ENCODE measurements at regions not wholly inside any gene's neighbourhood (a gene's known extent, or its start where the extent isn't known, plus 50 kb on each side); places are given as distances from the start of the nearest gene placed in this dataset.
"Not testable (repeated sequence)": the region's sequence is repeated elsewhere in the genome, so short reads cannot be mapped to it uniquely, and the experiment has no call there.

- FAIRE-seq; H3K18ac ChIP-seq (ENCODE audit: extremely low read depth, low read length); H3K4me3 ChIP-seq (ENCODE audit: extremely low read depth in 1 of 4, insufficient read depth in 2 of 4, low read depth in 3 of 4, low read length in 4 of 4); H2BK20ac ChIP-seq (ENCODE audit: low read length); POLR2A ChIA-PET (ENCODE audit: partially characterized antibody); H3K9me3 ChIP-seq (ENCODE audit: insufficient read depth in 2 of 2, low read depth in 1 of 2, low read length in 1 of 2); H3K79me1 ChIP-seq (ENCODE audit: low read depth, low read length); H4K20me1 ChIP-seq (replicated peaks in 1 of 2; ENCODE audit: control insufficient read depth in 1 of 2, insufficient read depth in 2 of 2, low read length in 2 of 2); H3K4me2 ChIP-seq (ENCODE audit: insufficient read depth in 1 of 2, low read depth in 2 of 2, low read length in 2 of 2); H2AK5ac ChIP-seq (ENCODE audit: low read depth, low read length); H3K27me3 ChIP-seq (replicated peaks in 1 of 4; ENCODE audit: control insufficient read depth in 3 of 4, extremely low read depth in 1 of 4, insufficient read depth in 3 of 4, low read length in 3 of 4); H3K36me3 ChIP-seq (ENCODE audit: control insufficient read depth in 2 of 4, insufficient read depth in 4 of 4, low read length in 3 of 4); H3K23ac ChIP-seq (ENCODE audit: insufficient read length); CTCF ChIA-PET (ENCODE audit: partially characterized antibody); H3K4ac ChIP-seq (replicated peaks; ENCODE audit: insufficient read length, low read depth, low read length); H4K8ac ChIP-seq (ENCODE audit: extremely low read depth, insufficient read depth, low read length); DNase-seq (ENCODE audit: low read depth in 1 of 2, low spot score in 2 of 2); H3K56ac ChIP-seq (replicated peaks; ENCODE audit: insufficient read length, low read depth, low read length); H3K4me1 ChIP-seq (replicated peaks in 1 of 4; ENCODE audit: control insufficient read depth in 3 of 4, insufficient read depth in 4 of 4, low read length in 3 of 4); H3K79me2 ChIP-seq (ENCODE audit: control insufficient read depth in 1 of 2, insufficient read depth in 2 of 2, low read length in 2 of 2); H2AFZ ChIP-seq (ENCODE audit: low read length); H4K5ac ChIP-seq (ENCODE audit: insufficient read length, low read depth, low read length); H2BK5ac ChIP-seq (ENCODE audit: low read depth, low read length); H2BK15ac ChIP-seq (ENCODE audit: low read length); H3K27ac ChIP-seq (ENCODE audit: low read depth, low read length); H3K23me2 ChIP-seq (ENCODE audit: low read depth, low read length); H2BK120ac ChIP-seq (replicated peaks; ENCODE audit: low read depth, low read length); H3K14ac ChIP-seq (ENCODE audit: insufficient read length); H3K9ac ChIP-seq (replicated peaks in 1 of 4; ENCODE audit: extremely low read depth in 1 of 4, low read depth in 3 of 4, low read length in 3 of 4); H4K91ac ChIP-seq (replicated peaks; ENCODE audit: insufficient read length, low read length); H2BK12ac ChIP-seq (ENCODE audit: low read depth, low read length): not testable (repeated sequence)
- WGBS, 2 experiments (ENCODE audit: extremely low coverage in 1 of 2, insufficient coverage in 1 of 2, insufficient read length in 1 of 2, insufficient replicate concordance in 2 of 2, low coverage in 1 of 2, low lambda C conversion rate in 2 of 2, missing lambda C conversion rate in 1 of 2), result 90% methylated on average over 1 of the region's 1 CpG; no CpG with 5 or more reads in 1 of the 2 experiments
These were observed 711.2 kb upstream of the AUTS2 start for GRCh38 chr7:68887116-68887515.

All from H1 (cell line).